Aorta (tissue), 5 donors: ENCODE measurements at regions not wholly inside any gene's neighbourhood (a gene's known extent, or its start where the extent isn't known, plus 50 kb on each side); places are given as distances from the start of the nearest gene placed in this dataset.

Experiments used
- ATAC-seq: fragments of 200-7000 bp; cut with Tn5 transposase; one replicate; pipeline ENCODE4 v1.9.1; 2022; ENCODE audit warnings: moderate library complexity; ENCODE audit not compliant: low FRiP score
- DNase-seq, 2 donors: peaks; one replicate each; pipeline ENCODE4 v3.0.0-alpha.2; 2020
- H3K27ac ChIP-seq, 2 donors: one replicate each; pipeline ENCODE4 v1.5.1; 2013; ENCODE audit warnings: low read length in 2 of 2, mild to moderate bottlenecking in 2 of 2, moderate library complexity in 2 of 2, control low read depth in 1 of 2, inconsistent platforms in 1 of 2, low read depth in 1 of 2
- H3K27me3 ChIP-seq, 2 donors: one replicate each; pipeline ENCODE4 v1.6.1; 2013; ENCODE audit warnings: control low read depth in 1 of 2, low read length in 1 of 2, mild to moderate bottlenecking in 1 of 2, moderate library complexity in 1 of 2; ENCODE audit not compliant: insufficient read depth in 2 of 2, control insufficient read depth in 1 of 2
- H3K36me3 ChIP-seq, 2 donors: one replicate each; pipeline ENCODE4 v1.6.1; 2013; ENCODE audit warnings: control low read depth in 1 of 2, low read length in 1 of 2, mild to moderate bottlenecking in 1 of 2; ENCODE audit not compliant: insufficient read depth in 2 of 2, control insufficient read depth in 1 of 2
- H3K4me1 ChIP-seq, 2 donors: one replicate each; pipeline ENCODE4 v1.6.1; 2013; ENCODE audit warnings: low read length in 2 of 2, control low read depth in 1 of 2, mild to moderate bottlenecking in 1 of 2, moderate library complexity in 1 of 2; ENCODE audit not compliant: insufficient read depth in 2 of 2, control insufficient read depth in 1 of 2
- H3K4me3 ChIP-seq, 2 donors: one replicate each; pipeline ENCODE4 v1.5.1; 2013; ENCODE audit warnings: low read length in 2 of 2, control low read depth in 1 of 2, mild to moderate bottlenecking in 1 of 2
- H3K9me3 ChIP-seq: one replicate; pipeline ENCODE4 v1.6.1; 2013; ENCODE audit warnings: mild to moderate bottlenecking, low read length; ENCODE audit not compliant: control insufficient read depth
- WGBS, 2 donors: extraction: QIAGEN DNeasy Blood & Tissue Kit; methylation state at CpG; one replicate each; pipeline ENCODE4 v1.1.7; 2013; 5-methylcytosine and 5-hydroxymethylcytosine counted together
- intact Hi-C, 2 donors: fragments of 100-400 bp; cut with DNase I; formaldehyde crosslinking; loops; one replicate each; pipeline versions ENCODE4 v1.14.2 to v1.15.0; 2022
- donor health status: healthy with polysubstance abuse.
- donor health status: Bipolar disorder and iron deficiency.
- donor health status: DM: no; HTN: no; CAD: no.
- donor health status: DM: no; HTN: no; CAD: no.
- donor health status: DM: yes; HTN: yes; CAD: no.

GRCh38 chr22:48613566-48614200 is 1214.0 kb downstream of the BRD1 start:
- Histone ChIP-seq H3K4me1 (no peaks in the 10 kb centered on the region), H3K27ac (no peak overlapping the region), H3K27me3 (no peaks in the 10 kb centered on the region), H3K36me3 (no peaks in the 10 kb centered on the region), H3K9me3 (no peaks in the 10 kb centered on the region), H3K4me3 (no peak overlapping the region)
- DNase-seq (no peak), ATAC-seq (no peak)
- intact Hi-C loops, result no loop called here
- WGBS, 2 donors, result 90 to 93% methylated on average over 32 of the region's 32 CpGs

GRCh38 chr22:48612077-48612995 is 1215.3 kb downstream of the BRD1 start:
- Histone ChIP-seq H3K27ac (no peak overlapping the region), H3K9me3 (no peaks in the 10 kb centered on the region), H3K4me1 (no peaks in the 10 kb centered on the region), H3K27me3 (no peaks in the 10 kb centered on the region), H3K36me3 (no peaks in the 10 kb centered on the region), H3K4me3 (no peak overlapping the region)
- DNase-seq (no peak), ATAC-seq (no peak)
- 87 to 94% methylated on average over 32 to 33 of the region's 33 CpGs for WGBS, 2 donors
- intact Hi-C loops, result no loop called here

GRCh38 chr22:48609279-48609865 is 1218.3 kb downstream of the BRD1 start:
- Histone ChIP-seq H3K27ac (no peak overlapping the region), H3K9me3 (no peaks in the 10 kb centered on the region), H3K4me3 (no peak overlapping the region), H3K27me3 (no peaks in the 10 kb centered on the region), H3K4me1 (no peaks in the 10 kb centered on the region), H3K36me3 (no peaks in the 10 kb centered on the region)
- intact Hi-C loops, result no loop called here
- no peak for ATAC-seq
- 92 to 95% methylated on average over 22 of the region's 22 CpGs for WGBS, 2 donors
- DNase-seq, result no peak

GRCh38 chr22:48607901-48608662 is 1219.6 kb downstream of the BRD1 start:
- Histone ChIP-seq H3K9me3 (no peaks in the 10 kb centered on the region), H3K27ac (no peak overlapping the region), H3K4me1 (no peaks in the 10 kb centered on the region), H3K4me3 (no peak overlapping the region), H3K36me3 (no peaks in the 10 kb centered on the region), H3K27me3 (no peaks in the 10 kb centered on the region)
- WGBS, 2 donors, result 79 to 82% methylated on average over 23 of the region's 23 CpGs
- intact Hi-C loops, result no loop called here
- ATAC-seq (no peak), DNase-seq (no peak)

GRCh38 chr22:48606684-48607307 is 1220.9 kb downstream of the BRD1 start:
- no peak for ATAC-seq
- H3K9me3 ChIP-seq, result no peaks in the 10 kb centered on the region
- DNase-seq, result no peak
- no peaks in the 10 kb centered on the region for H3K36me3 ChIP-seq
- no peak overlapping the region for H3K27ac ChIP-seq
- H3K4me1 ChIP-seq, result no peaks in the 10 kb centered on the region
- intact Hi-C loops, result no loop called here
- H3K27me3 ChIP-seq, result no peaks in the 10 kb centered on the region
- 95% methylated on average over 16 of the region's 16 CpGs for WGBS, 2 donors
- H3K4me3 ChIP-seq, result no peak overlapping the region

- no peak overlapping the region for H3K27ac ChIP-seq
- intact Hi-C loops, result no loop called here
- H3K4me3 ChIP-seq, result no peak overlapping the region
- ATAC-seq (no peak), DNase-seq (no peak)
- no peaks in the 10 kb centered on the region for H3K27me3 ChIP-seq
- WGBS, 2 donors, result 85 to 89% methylated on average over 13 of the region's 13 CpGs
- no peaks in the 10 kb centered on the region for H3K36me3 ChIP-seq
- H3K4me1 ChIP-seq, result no peaks in the 10 kb centered on the region
- no peaks in the 10 kb centered on the region for H3K9me3 ChIP-seq
These were observed 1221.7 kb downstream of the BRD1 start for GRCh38 chr22:48605856-48606481.

GRCh38 chr22:48605125-48605524 is 1222.5 kb downstream of the BRD1 start:
- H3K36me3 ChIP-seq, result no peaks in the 10 kb centered on the region
- no peaks in the 10 kb centered on the region for H3K27me3 ChIP-seq
- no peaks in the 10 kb centered on the region for H3K9me3 ChIP-seq
- intact Hi-C loops, result no loop called here
- DNase-seq (no peak), ATAC-seq (no peak)
- H3K4me3 ChIP-seq, result no peak overlapping the region
- no peaks in the 10 kb centered on the region for H3K4me1 ChIP-seq
- no peak overlapping the region for H3K27ac ChIP-seq
- WGBS, 2 donors, result 87 to 95% methylated on average over 2 of the region's 2 CpGs
